DND-41 (cell line): ENCODE measurements at regions not wholly inside any gene's neighbourhood (a gene's known extent, or its start where the extent isn't known, plus 50 kb on each side); places are given as distances from the start of the nearest gene placed in this dataset.

Experiments used
- ATAC-seq: fragments of 200-7000 bp; cut with Tn5 transposase; 3 replicates; pipeline ENCODE4 v1.9.1; 2021; ENCODE audit warnings: low read depth; ENCODE audit not compliant: insufficient read depth
- DNase-seq: peaks from one replicate; pipeline ENCODE4 v3.0.0-alpha.2; 2020
- H2AFZ ChIP-seq: 2 replicates; pipeline ENCODE4 v1.6.0; 2012; ENCODE audit warnings: low read depth, low read length
- H3K27ac ChIP-seq: 2 replicates; pipeline ENCODE4 v1.5.1; 2012; ENCODE audit warnings: low read length, inconsistent platforms
- H3K27me3 ChIP-seq: fragments of 200-600 bp; sonication (generic); 2 replicates; pipeline ENCODE4 v1.6.0; 2012; ENCODE audit warnings: low read length, mild to moderate bottlenecking, inconsistent platforms; ENCODE audit not compliant: insufficient read depth, poor library complexity
- H3K36me3 ChIP-seq: 2 replicates; pipeline ENCODE4 v1.5.1; 2012; ENCODE audit warnings: low read length, inconsistent platforms; ENCODE audit not compliant: insufficient read depth
- H3K4me1 ChIP-seq: 2 replicates; pipeline ENCODE4 v1.5.1; 2012; ENCODE audit warnings: mild to moderate bottlenecking, low read length; ENCODE audit not compliant: insufficient read depth
- H3K4me2 ChIP-seq: 2 replicates; pipeline ENCODE4 v1.6.0; 2012; ENCODE audit warnings: mild to moderate bottlenecking, moderate library complexity, low read length, inconsistent platforms; ENCODE audit not compliant: insufficient read depth
- H3K4me3 ChIP-seq, 2 experiments: fragments of 200-600 bp in 1 of 2; shearing (Covaris generic) in 1 of 2; 2 replicates each; pipeline ENCODE4 v1.5.1; 2012 to 2016; ENCODE audit warnings: inconsistent platforms in 2 of 2, low read length in 2 of 2, mild to moderate bottlenecking in 2 of 2, low read depth in 1 of 2, moderate library complexity in 1 of 2
- H3K79me2 ChIP-seq: 2 replicates; pipeline ENCODE4 v1.6.0; 2012; ENCODE audit warnings: low read length, inconsistent platforms; ENCODE audit not compliant: insufficient read depth
- H3K9ac ChIP-seq: 2 replicates; pipeline ENCODE4 v1.6.0; 2012; ENCODE audit warnings: low read depth, mild to moderate bottlenecking, inconsistent platforms, low read length, moderate library complexity
- H3K9me3 ChIP-seq: 2 replicates; pipeline ENCODE4 v1.5.1; 2012; ENCODE audit warnings: low read length, moderate library complexity, mild to moderate bottlenecking, inconsistent platforms; ENCODE audit not compliant: insufficient read depth, severe bottlenecking
- H4K20me1 ChIP-seq: 2 replicates; pipeline ENCODE4 v1.6.0; 2012; ENCODE audit warnings: low read length; ENCODE audit not compliant: insufficient read depth
- CTCF ChIP-seq: IDR thresholded peaks from 2 replicates; pipeline ENCODE4 v1.5.1; 2012; ENCODE audit warnings: borderline replicate concordance, low read length, moderate library complexity, mild to moderate bottlenecking; ENCODE audit not compliant: poor library complexity, severe bottlenecking; ENCODE audit errors: extremely low read depth
- EZH2 ChIP-seq: IDR thresholded peaks from 3 replicates; pipeline ENCODE4 v1.6.1; 2012; ENCODE audit warnings: borderline replicate concordance, low read depth, mild to moderate bottlenecking, moderate library complexity, low read length, inconsistent platforms; ENCODE audit not compliant: severe bottlenecking

- Histone ChIP-seq H3K4me1 (no peaks in the 10 kb centered on the region), H3K4me3 (no peak overlapping the region), H3K9ac (no peak overlapping the region), H2AFZ (no peak overlapping the region), H3K27me3 (no peaks in the 10 kb centered on the region), H3K9me3 (peaks cover 7% of the 10 kb centered on the region), H4K20me1 (no peaks in the 10 kb centered on the region), H3K36me3 (no peaks in the 10 kb centered on the region), H3K79me2 (no peaks in the 10 kb centered on the region), H3K27ac (no peak overlapping the region), H3K4me2 (no peak overlapping the region)
- DNase-seq (no peak), ATAC-seq (no peak)
- TF ChIP-seq CTCF, result no peak
- no peak for TF ChIP-seq EZH2
These were observed 132.3 kb upstream of the FAM20A start for GRCh38 chr17:68733241-68734176.

DNA sequence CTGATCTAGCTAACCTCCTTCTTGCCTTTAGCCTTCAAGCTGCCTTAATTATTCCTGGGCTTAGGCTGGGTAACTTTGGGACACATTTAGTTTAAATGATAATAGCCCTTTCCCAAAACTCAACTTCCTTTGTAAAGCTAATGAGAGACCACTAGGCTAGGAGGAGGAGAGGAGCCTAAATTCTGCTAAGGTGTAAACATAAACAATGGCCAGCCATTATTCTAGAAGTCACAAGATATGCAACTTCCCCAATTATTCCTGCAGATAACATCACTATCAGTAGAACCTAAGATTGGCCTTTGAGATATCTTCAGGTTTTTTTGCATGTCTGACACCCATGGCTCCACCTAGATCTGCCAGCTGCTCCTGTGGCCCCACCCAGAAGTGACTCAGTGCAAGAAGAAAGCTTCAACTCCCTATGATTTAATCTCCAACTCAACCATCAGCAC, 131.2 kb upstream of the FAM20A start:
- TF ChIP-seq CTCF (no peak), EZH2 (no peak)
- H2AFZ ChIP-seq, result no peak overlapping the region
- H3K27me3 ChIP-seq, result no peaks in the 10 kb centered on the region
- no peaks in the 10 kb centered on the region for H4K20me1 ChIP-seq
- no peaks in the 10 kb centered on the region for H3K79me2 ChIP-seq
- no peak overlapping the region for H3K9ac ChIP-seq
- no peak overlapping the region for H3K4me3 ChIP-seq
- no peak overlapping the region for H3K4me2 ChIP-seq
- no peak for DNase-seq
- peaks cover 7% of the 10 kb centered on the region for H3K9me3 ChIP-seq
- no peaks in the 10 kb centered on the region for H3K36me3 ChIP-seq
- ATAC-seq, result no peak
- no peaks in the 10 kb centered on the region for H3K4me1 ChIP-seq
- no peak overlapping the region for H3K27ac ChIP-seq

GRCh38 chr17:68731465-68731864, 130.3 kb upstream of the FAM20A start:
- Histone ChIP-seq H3K4me1 (no peaks in the 10 kb centered on the region), H3K9ac (no peak overlapping the region), H3K4me2 (no peak overlapping the region), H3K27me3 (no peaks in the 10 kb centered on the region), H3K27ac (no peak overlapping the region), H3K79me2 (no peaks in the 10 kb centered on the region), H3K36me3 (no peaks in the 10 kb centered on the region), H3K4me3 (no peak overlapping the region), H3K9me3 (peaks cover 7% of the 10 kb centered on the region), H4K20me1 (no peaks in the 10 kb centered on the region), H2AFZ (no peak overlapping the region)
- TF ChIP-seq CTCF (no peak), EZH2 (no peak)
- no peak for ATAC-seq
- DNase-seq, result no peak
